ENCODE measurements at regions not wholly inside any gene's neighbourhood (a gene's known extent, or its start where the extent isn't known, plus 50 kb on each side); places are given as distances from the start of the nearest gene placed in this dataset.

- Mint-ChIP-seq H3K36me3 (peaks cover 10% of the 10 kb centered on the region), H3K27me3 (no peaks in the 10 kb centered on the region), H3K4me3 (peak overlapping the region; percentile 27), H3K9me3 (ENCODE audit: low read depth) (no peaks in the 10 kb centered on the region), H3K27ac (peak overlapping the region; percentile 73), H3K4me1 (peaks cover 63% of the 10 kb centered on the region)
- peak; percentile 59 for DNase-seq
- ATAC-seq, result peak; percentile 61
- CTCF ChIA-PET, result no interaction called here
These were observed 512.8 kb upstream of the JARID2 start for GRCh38 chr6:14732844-14733757.

- ATAC-seq (no peak), DNase-seq (no peak)
- Mint-ChIP-seq H3K27ac (peak overlapping the region; percentile 80), H3K4me3 (no peak overlapping the region), H3K4me1 (peaks cover 63% of the 10 kb centered on the region), H3K36me3 (peaks cover 9% of the 10 kb centered on the region), H3K27me3 (no peaks in the 10 kb centered on the region), H3K9me3 (ENCODE audit: low read depth) (no peaks in the 10 kb centered on the region)
- CTCF ChIA-PET, result no interaction called here
These were observed 511.8 kb upstream of the JARID2 start for GRCh38 chr6:14734052-14734415.

- CTCF ChIA-PET, result no interaction called here
- peak; percentile 70 for DNase-seq
- no peak overlapping the region for H3K4me3 Mint-ChIP-seq
- peaks cover 9% of the 10 kb centered on the region for H3K36me3 Mint-ChIP-seq
- peaks cover 2% of the 10 kb centered on the region for H3K9me3 Mint-ChIP-seq (ENCODE audit: low read depth)
- peaks cover 60% of the 10 kb centered on the region for H3K4me1 Mint-ChIP-seq
- peak; percentile 76 for ATAC-seq
- peak overlapping the region; percentile 80 for H3K27ac Mint-ChIP-seq
- no peaks in the 10 kb centered on the region for H3K27me3 Mint-ChIP-seq
These were observed 511.2 kb upstream of the JARID2 start for GRCh38 chr6:14734416-14735340.

GRCh38 chr6:14735956-14736486 is 509.8 kb upstream of the JARID2 start:
- Mint-ChIP-seq H3K27me3 (no peaks in the 10 kb centered on the region), H3K36me3 (peaks cover 12% of the 10 kb centered on the region), H3K4me1 (peaks cover 59% of the 10 kb centered on the region), H3K9me3 (ENCODE audit: low read depth) (peaks cover 3% of the 10 kb centered on the region), H3K27ac (peak overlapping the region; percentile 41), H3K4me3 (no peak overlapping the region)
- DNase-seq (no peak), ATAC-seq (no peak)
- CTCF ChIA-PET, result no interaction called here

GRCh38 chr6:14736554-14736953 is 509.3 kb upstream of the JARID2 start:
- DNase-seq (no peak), ATAC-seq (no peak)
- Mint-ChIP-seq H3K4me1 (peaks cover 53% of the 10 kb centered on the region), H3K36me3 (peaks cover 13% of the 10 kb centered on the region), H3K27me3 (no peaks in the 10 kb centered on the region), H3K27ac (peak overlapping the region; percentile 41), H3K4me3 (no peak overlapping the region), H3K9me3 (ENCODE audit: low read depth) (peaks cover 5% of the 10 kb centered on the region)
- CTCF ChIA-PET, result no interaction called here

DNA sequence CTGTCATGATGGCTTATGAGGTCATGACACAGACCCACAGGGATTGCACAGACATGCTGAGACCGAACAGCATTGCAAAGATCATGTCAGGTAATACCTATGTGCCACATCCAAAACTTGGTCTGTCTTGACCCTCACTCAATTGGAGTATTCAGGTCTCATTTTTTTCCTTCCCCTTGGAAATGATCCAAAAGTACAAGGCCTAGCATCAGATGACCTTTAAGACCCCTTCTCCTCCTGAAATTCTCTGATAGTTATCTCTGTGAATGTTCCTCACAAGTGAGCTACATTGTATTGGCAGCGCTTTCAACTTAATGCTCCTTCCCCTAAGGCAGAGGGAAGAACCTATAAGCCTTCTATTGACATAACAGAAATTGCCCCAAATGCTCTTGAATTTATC is 507.4 kb upstream of the JARID2 start:
- peaks cover 15% of the 10 kb centered on the region for H3K36me3 Mint-ChIP-seq
- no peak for ATAC-seq
- H3K27me3 Mint-ChIP-seq, result no peaks in the 10 kb centered on the region
- H3K4me1 Mint-ChIP-seq, result peaks cover 48% of the 10 kb centered on the region
- no peak for DNase-seq
- CTCF ChIA-PET, result no interaction called here
- H3K27ac Mint-ChIP-seq, result no peak overlapping the region
- H3K9me3 Mint-ChIP-seq (ENCODE audit: low read depth), result peaks cover 5% of the 10 kb centered on the region
- no peak overlapping the region for H3K4me3 Mint-ChIP-seq

GRCh38 chr6:14738933-14739332 is 506.9 kb upstream of the JARID2 start:
- DNase-seq (no peak), ATAC-seq (no peak)
- Mint-ChIP-seq H3K27ac (no peak overlapping the region), H3K4me3 (no peak overlapping the region), H3K4me1 (peaks cover 48% of the 10 kb centered on the region), H3K27me3 (no peaks in the 10 kb centered on the region), H3K9me3 (ENCODE audit: low read depth) (peaks cover 5% of the 10 kb centered on the region), H3K36me3 (peaks cover 12% of the 10 kb centered on the region)
- CTCF ChIA-PET, result no interaction called here

GRCh38 chr6:14739827-14740226 is 506.0 kb upstream of the JARID2 start:
- H3K27me3 Mint-ChIP-seq, result peaks cover 2% of the 10 kb centered on the region
- peaks cover 42% of the 10 kb centered on the region for H3K4me1 Mint-ChIP-seq
- peaks cover 5% of the 10 kb centered on the region for H3K9me3 Mint-ChIP-seq (ENCODE audit: low read depth)
- CTCF ChIA-PET, result no interaction called here
- DNase-seq (no peak), ATAC-seq (no peak)
- no peak overlapping the region for H3K4me3 Mint-ChIP-seq
- peaks cover 7% of the 10 kb centered on the region for H3K36me3 Mint-ChIP-seq
- H3K27ac Mint-ChIP-seq, result no peak overlapping the region

DNA sequence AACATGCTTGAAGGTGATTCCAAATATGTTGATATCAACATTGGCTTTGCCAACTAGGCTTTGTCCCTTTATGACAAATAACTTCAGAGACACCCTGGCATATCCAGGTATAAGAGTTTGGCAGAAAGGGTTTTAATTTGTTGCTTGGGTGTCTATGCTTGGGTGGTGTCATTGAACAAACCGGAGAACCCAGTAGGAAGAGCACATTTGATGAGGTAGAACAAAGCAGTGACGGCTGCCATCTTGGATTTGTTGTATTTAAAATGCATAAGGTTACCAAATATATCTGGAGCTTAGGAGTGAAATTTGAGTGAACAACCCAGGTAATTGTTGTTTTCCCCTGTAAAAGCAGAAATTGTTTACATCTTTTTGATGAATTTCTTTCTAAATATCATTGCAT is 503.7 kb upstream of the JARID2 start:
- ATAC-seq (no peak), DNase-seq (no peak)
- H3K9me3 Mint-ChIP-seq (ENCODE audit: low read depth), result peaks cover 5% of the 10 kb centered on the region
- H3K27me3 Mint-ChIP-seq, result peaks cover 8% of the 10 kb centered on the region
- peaks cover 36% of the 10 kb centered on the region for H3K4me1 Mint-ChIP-seq
- CTCF ChIA-PET, result no interaction called here
- no peak overlapping the region for H3K27ac Mint-ChIP-seq
- peaks cover 7% of the 10 kb centered on the region for H3K36me3 Mint-ChIP-seq
- H3K4me3 Mint-ChIP-seq, result no peak overlapping the region

DNA sequence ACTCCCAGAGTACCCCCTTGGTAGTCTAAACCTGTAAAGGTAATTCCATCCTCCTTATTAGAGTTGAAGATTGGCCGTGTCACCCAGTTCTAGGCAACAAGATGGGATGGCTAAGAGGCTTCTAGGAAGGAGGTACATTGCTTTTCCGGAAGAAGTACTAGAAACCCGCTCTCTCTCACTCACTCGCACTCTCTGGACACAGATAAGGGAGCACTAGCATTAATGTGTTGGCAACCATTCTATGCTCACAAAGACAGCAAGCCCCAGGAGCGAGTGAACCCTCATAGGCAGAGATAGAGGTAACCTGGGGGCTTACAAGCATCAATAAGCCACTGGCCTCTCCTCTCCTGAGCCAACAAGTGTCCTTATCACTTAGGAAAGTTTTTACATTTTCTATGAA is 503.2 kb upstream of the JARID2 start:
- peak overlapping the region; percentile 7 for H3K27ac Mint-ChIP-seq
- no peak for ATAC-seq
- CTCF ChIA-PET, result no interaction called here
- peaks cover 8% of the 10 kb centered on the region for H3K27me3 Mint-ChIP-seq
- H3K4me3 Mint-ChIP-seq, result no peak overlapping the region
- peaks cover 40% of the 10 kb centered on the region for H3K4me1 Mint-ChIP-seq
- H3K9me3 Mint-ChIP-seq (ENCODE audit: low read depth), result peaks cover 5% of the 10 kb centered on the region
- peaks cover 7% of the 10 kb centered on the region for H3K36me3 Mint-ChIP-seq
- DNase-seq, result no peak

DNA sequence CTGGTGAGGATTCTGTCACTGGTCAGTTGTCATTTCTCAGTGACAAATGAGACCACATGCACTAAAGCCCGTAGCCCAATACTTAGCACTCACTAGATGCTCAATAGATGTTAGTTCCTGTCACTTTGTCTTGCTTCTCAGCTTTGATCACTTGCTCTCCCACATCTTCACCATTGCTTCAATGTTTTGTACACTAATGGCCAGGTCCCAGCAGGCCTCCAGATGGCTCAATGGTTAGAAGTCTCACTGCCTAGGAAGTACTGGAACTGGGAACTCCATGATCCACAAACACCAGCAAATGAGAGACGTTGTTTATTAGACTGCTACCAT is 502.8 kb upstream of the JARID2 start:
- Mint-ChIP-seq H3K27ac (peak overlapping the region; percentile 75), H3K27me3 (peaks cover 8% of the 10 kb centered on the region), H3K9me3 (ENCODE audit: low read depth) (peaks cover 5% of the 10 kb centered on the region), H3K36me3 (peaks cover 7% of the 10 kb centered on the region), H3K4me1 (peaks cover 44% of the 10 kb centered on the region), H3K4me3 (no peak overlapping the region)
- CTCF ChIA-PET, result no interaction called here
- ATAC-seq (no peak), DNase-seq (no peak)

DNA sequence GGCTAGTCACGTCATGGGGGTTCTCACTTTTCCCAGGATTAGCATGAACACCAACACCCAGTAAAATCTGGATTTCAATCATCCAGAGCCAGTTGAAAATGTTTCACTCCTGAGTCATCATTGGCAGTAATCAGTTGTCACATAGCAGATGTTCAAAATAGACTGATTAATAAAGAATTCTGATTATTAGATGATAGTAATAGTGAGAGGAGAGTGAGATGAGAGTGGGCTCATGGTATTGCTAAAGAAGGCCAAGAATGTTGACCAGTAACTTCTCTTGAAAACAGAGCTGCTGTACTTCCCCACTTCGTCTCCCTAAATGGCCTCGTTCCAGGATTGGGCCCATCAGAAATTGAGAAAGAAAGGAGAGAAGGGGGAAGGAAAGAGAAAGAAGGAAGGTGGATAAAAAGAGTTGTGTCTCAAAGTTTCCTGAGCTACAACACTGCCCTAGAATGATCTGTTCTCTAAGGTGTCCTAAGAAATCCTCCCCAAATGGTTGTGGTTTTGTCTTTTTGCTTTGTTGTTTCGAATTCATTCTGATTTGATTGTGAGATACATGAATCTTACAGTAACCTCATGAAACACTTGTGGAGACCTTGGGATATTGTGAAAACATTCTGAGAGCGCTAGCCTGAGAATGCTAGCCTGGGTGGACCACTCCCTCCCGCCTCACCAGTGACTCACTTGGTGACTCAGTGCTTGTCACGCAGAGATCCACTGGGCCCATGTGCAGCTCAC is 502.2 kb upstream of the JARID2 start:
- H3K36me3 Mint-ChIP-seq, result peaks cover 7% of the 10 kb centered on the region
- peak; percentile 92 for ATAC-seq
- peaks cover 8% of the 10 kb centered on the region for H3K27me3 Mint-ChIP-seq
- H3K9me3 Mint-ChIP-seq (ENCODE audit: low read depth), result peaks cover 5% of the 10 kb centered on the region
- H3K4me3 Mint-ChIP-seq, result no peak overlapping the region
- peak overlapping the region; percentile 75 for H3K27ac Mint-ChIP-seq
- DNase-seq, result peak; percentile 80
- CTCF ChIA-PET, result no interaction called here
- peaks cover 48% of the 10 kb centered on the region for H3K4me1 Mint-ChIP-seq

- DNase-seq (no peak), ATAC-seq (no peak)
- CTCF ChIA-PET, result interaction anchor here (0.7 kb wide), 1 partner anchor 151 kb away, joined by 3 read pairs; no protein-coding TSS in a partner anchor
- Mint-ChIP-seq H3K36me3 (peaks cover 7% of the 10 kb centered on the region), H3K27me3 (peaks cover 8% of the 10 kb centered on the region), H3K9me3 (ENCODE audit: low read depth) (peaks cover 5% of the 10 kb centered on the region), H3K4me3 (no peak overlapping the region), H3K4me1 (peaks cover 54% of the 10 kb centered on the region), H3K27ac (peak overlapping the region; percentile 75)
These were observed 501.7 kb upstream of the JARID2 start for GRCh38 chr6:14744212-14744556.
